Endothelial cell of umbilical vein (primary cell): ENCODE measurements at regions not wholly inside any gene's neighbourhood (a gene's known extent, or its start where the extent isn't known, plus 50 kb on each side); places are given as distances from the start of the nearest gene placed in this dataset.

ENCODE experiments used
- BruUV-seq: library from RNA; stranded (reverse); fragments of 400-500 nt; replicated peaks from 2 replicates; lab custom pipeline; 2021; lab: Mats Ljungman, UMichigan
- CTCF ChIA-PET: fragments of 300-600, 350-600 bp; sonication (Branson Sonifier 250); formaldehyde crosslinking; loops from one replicate; lab custom pipeline; 2021; ENCODE audit warnings: antibody characterized with exemption, inconsistent platforms; lab: Charles Lee
- POLR2A ChIA-PET: fragments of 300-600, 350-600 bp; sonication (Branson Sonifier 250); formaldehyde crosslinking; loops from one replicate; lab custom pipeline; 2021; ENCODE audit warnings: antibody characterized with exemption, inconsistent platforms; lab: Charles Lee
- DNase-seq: peaks from one replicate; pipeline ENCODE4 v3.0.0-alpha.2; 2011; ENCODE audit warnings: low read depth, low spot score
- FAIRE-seq: peaks from 2 replicates; lab custom pipeline; 2011; peaks lifted over from hg19 to GRCh38; lab: Jason Lieb, UNC
- H2AFZ ChIP-seq: 2 replicates; pipeline ENCODE4 v1.6.0; 2012; ENCODE audit warnings: low read depth, low read length, control low read depth, inconsistent platforms
- H3K27ac ChIP-seq: 2 replicates; pipeline ENCODE4 v1.5.1; 2011; ENCODE audit warnings: low read depth, mild to moderate bottlenecking, control low read depth, low read length, moderate library complexity; ENCODE audit not compliant: insufficient read depth
- H3K27me3 ChIP-seq, 2 experiments: 2 replicates each; pipeline versions ENCODE4 v1.6.0 to v1.6.1; 2011; ENCODE audit warnings: low read length in 2 of 2, mixed read lengths in 1 of 2; ENCODE audit not compliant: control insufficient read depth in 2 of 2, insufficient read depth in 2 of 2
- H3K36me3 ChIP-seq, 2 experiments: 2 replicates in 1 of 2; 3 replicates in 1 of 2; pipeline ENCODE4 v1.5.1; 2011; ENCODE audit warnings: low read length in 2 of 2, mild to moderate bottlenecking in 1 of 2, moderate library complexity in 1 of 2; ENCODE audit not compliant: control insufficient read depth in 2 of 2, insufficient read depth in 2 of 2; ENCODE audit errors: extremely low read depth in 1 of 2
- H3K4me1 ChIP-seq: 3 replicates; pipeline ENCODE4 v1.5.1; 2011; ENCODE audit warnings: mild to moderate bottlenecking, low read length; ENCODE audit not compliant: control insufficient read depth, insufficient read depth; ENCODE audit errors: extremely low read depth
- H3K4me2 ChIP-seq: 2 replicates; pipeline ENCODE4 v1.6.1; 2011; ENCODE audit warnings: low read length, control low read depth, mixed read lengths; ENCODE audit not compliant: insufficient read depth
- H3K4me3 ChIP-seq, 3 experiments: fragments of 200-600 bp in 1 of 3; sonication (generic), shearing (Covaris generic) in 1 of 3; replicated peaks in 1 of 3; 2 replicates each; pipeline ENCODE4 v1.5.1; 2011 to 2016; ENCODE audit warnings: control low read depth in 3 of 3, low read length in 3 of 3, mild to moderate bottlenecking in 2 of 3, inconsistent platforms in 1 of 3, low read depth in 1 of 3, moderate library complexity in 1 of 3; ENCODE audit not compliant: insufficient read depth in 1 of 3
- H3K79me2 ChIP-seq: 2 replicates; pipeline ENCODE4 v1.6.0; 2012; ENCODE audit warnings: low read length, inconsistent platforms; ENCODE audit not compliant: control insufficient read depth, insufficient read depth
- H3K9ac ChIP-seq: replicated peaks from 2 replicates; pipeline ENCODE3; 2011; ENCODE audit warnings: low read length, control low read depth; ENCODE audit not compliant: insufficient read depth; ENCODE audit errors: extremely low read depth
- H3K9me1 ChIP-seq: replicated peaks from 3 replicates; pipeline ENCODE4 v1.6.0; 2011; ENCODE audit warnings: mild to moderate bottlenecking, low read length; ENCODE audit not compliant: control insufficient read depth, insufficient read depth; ENCODE audit errors: extremely low read depth
- H3K9me3 ChIP-seq: replicated peaks from 2 replicates; pipeline ENCODE4 v1.5.1; 2012; ENCODE audit warnings: low read length, inconsistent platforms; ENCODE audit not compliant: control insufficient read depth, insufficient read depth
- H4K20me1 ChIP-seq: replicated peaks from 2 replicates; pipeline ENCODE3; 2011; ENCODE audit warnings: mild to moderate bottlenecking, low read length; ENCODE audit not compliant: control insufficient read depth, insufficient read depth; ENCODE audit errors: extremely low read depth
- CTCF ChIP-seq, 2 donors: IDR thresholded peaks; 1 replicate in 1 of 2; 2 replicates in 1 of 2; pipeline ENCODE4 v1.5.1; 2011; ENCODE audit warnings: low read length in 2 of 2, mild to moderate bottlenecking in 2 of 2, moderate library complexity in 2 of 2, control low read depth in 1 of 2, inconsistent platforms in 1 of 2, low read depth in 1 of 2; ENCODE audit not compliant: insufficient read depth in 1 of 2; ENCODE audit errors: extremely low read depth in 1 of 2
- EZH2 ChIP-seq: IDR thresholded peaks from 2 replicates; pipeline ENCODE4 v1.6.1; 2012; ENCODE audit warnings: borderline replicate concordance, low read depth, mild to moderate bottlenecking, moderate library complexity, low read length, inconsistent platforms; ENCODE audit not compliant: severe bottlenecking
- FOS ChIP-seq: IDR thresholded peaks from 2 replicates; pipeline ENCODE4 v1.6.1; 2011; ENCODE audit warnings: mild to moderate bottlenecking, low read length, moderate library complexity, borderline replicate concordance; ENCODE audit not compliant: insufficient read depth
- JUN ChIP-seq: IDR thresholded peaks from 2 replicates; pipeline ENCODE4 v1.6.1; 2011; ENCODE audit warnings: borderline replicate concordance, low read depth; ENCODE audit not compliant: insufficient read length, insufficient read depth
- MYC ChIP-seq: IDR thresholded peaks from one replicate; pipeline ENCODE4 v1.6.1; 2011; ENCODE audit warnings: mild to moderate bottlenecking, low read depth, low read length
- POLR2A ChIP-seq: IDR thresholded peaks from 2 replicates; pipeline ENCODE4 v1.6.1; 2012; ENCODE audit warnings: low read depth, mild to moderate bottlenecking, control low read depth, low read length
- POLR2AphosphoS5 ChIP-seq: IDR thresholded peaks from 2 replicates; pipeline ENCODE4 v1.6.1; 2012; ENCODE audit warnings: low read depth, mild to moderate bottlenecking, control low read depth, low read length, moderate library complexity; ENCODE audit not compliant: insufficient read depth
- dilution Hi-C: fragments of 300-500 bp; cut with MboI; formaldehyde crosslinking; loops from one replicate; pipeline ENCODE4 v1.15.0; 2019; ENCODE audit warnings: low sequenced_read_pairs; ENCODE audit not compliant: extremely low pct_ligation_motif_present
- intact Hi-C: fragments of 100-400 bp; cut with micrococcal nuclease; formaldehyde crosslinking; loops from one replicate; pipeline ENCODE4 v1.10.0; 2022
- TF ChIP-seq, protein P1 (sequence below): IDR thresholded peaks from 2 replicates; pipeline ENCODE4 v1.6.1; 2011; ENCODE audit not compliant: insufficient read depth, insufficient read length

- no peaks in the 10 kb centered on the region for H3K79me2 ChIP-seq
- dilution Hi-C loops (no loop called here), intact Hi-C loops (no loop called here)
- no peaks in the 10 kb centered on the region for H3K4me1 ChIP-seq
- no peak for TF ChIP-seq POLR2AphosphoS5
- TF ChIP-seq, protein P1, sequence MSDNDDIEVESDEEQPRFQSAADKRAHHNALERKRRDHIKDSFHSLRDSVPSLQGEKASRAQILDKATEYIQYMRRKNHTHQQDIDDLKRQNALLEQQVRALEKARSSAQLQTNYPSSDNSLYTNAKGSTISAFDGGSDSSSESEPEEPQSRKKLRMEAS: no peak
- no peak for TF ChIP-seq JUN
- no peak for TF ChIP-seq EZH2
- TF ChIP-seq CTCF (IDR thresholded peaks at IDR 0.05; ENCODE audit: extremely low read depth in 1 of 2, insufficient read depth in 1 of 2, low read depth in 1 of 2, low read length in 2 of 2): no peak
- no peak for TF ChIP-seq MYC
- TF ChIP-seq FOS: no peak
- TF ChIP-seq POLR2A: no peak
- no peak overlapping the region for H2AFZ ChIP-seq
- no peak overlapping the region for H3K27ac ChIP-seq
- FAIRE-seq: no peak
- no peak overlapping the region for H3K9ac ChIP-seq
- BruUV-seq: no TSS peak
- ChIA-PET CTCF (no interaction called here), POLR2A (no interaction called here)
- no peak overlapping the region for H3K4me3 ChIP-seq
- peaks cover 7% of the 10 kb centered on the region for H3K9me3 ChIP-seq
- no peaks in the 10 kb centered on the region for H3K27me3 ChIP-seq
- H3K9me1 ChIP-seq: no peaks in the 10 kb centered on the region
- no peaks in the 10 kb centered on the region for H3K36me3 ChIP-seq
- H4K20me1 ChIP-seq: no peaks in the 10 kb centered on the region
- H3K4me2 ChIP-seq: no peak overlapping the region
- no peak for DNase-seq
Measured at GRCh38 chr2:107558295-107558694, 268.4 kb upstream of the RGPD4 start.
